ENCODE measurements at regions not wholly inside any gene's neighbourhood (a gene's known extent, or its start where the extent isn't known, plus 50 kb on each side); places are given as distances from the start of the nearest gene placed in this dataset.

- TF ChIP-seq LEF1 (IDR thresholded peaks at IDR 0.05; ENCODE audit: borderline replicate concordance): no peak
- no peak for TF ChIP-seq SUZ12 (IDR thresholded peaks at IDR 0.05)
- no peak for TF ChIP-seq ZNF384 (IDR thresholded peaks at IDR 0.05)
- TF ChIP-seq TARDBP (IDR thresholded peaks at IDR 0.05): no peak
- no peak for TF ChIP-seq HDGF (IDR thresholded peaks at IDR 0.05; ENCODE audit: borderline replicate concordance)
- TF ChIP-seq PKNOX1 (IDR thresholded peaks at IDR 0.05): no peak
- no peak for TF ChIP-seq CTBP1 (IDR thresholded peaks at IDR 0.05; ENCODE audit: borderline replicate concordance)
- no peak for TF ChIP-seq BHLHE40 (IDR thresholded peaks at IDR 0.05; ENCODE audit: borderline replicate concordance)
- TF ChIP-seq FOXA1 (IDR thresholded peaks at IDR 0.05): no peak
- no peak for TF ChIP-seq NFRKB (IDR thresholded peaks at IDR 0.05)
- TF ChIP-seq FOXM1 (IDR thresholded peaks at IDR 0.05; ENCODE audit: borderline replicate concordance): no peak
- CTCF ChIA-PET: no interaction called here
- DNase-seq (ENCODE audit: extremely low spot score): no peak
- POLR2A ChIA-PET: no interaction called here
Observed at GRCh38 chr12:71071536-71072097, 86.2 kb downstream of the TSPAN8 start.

DNA sequence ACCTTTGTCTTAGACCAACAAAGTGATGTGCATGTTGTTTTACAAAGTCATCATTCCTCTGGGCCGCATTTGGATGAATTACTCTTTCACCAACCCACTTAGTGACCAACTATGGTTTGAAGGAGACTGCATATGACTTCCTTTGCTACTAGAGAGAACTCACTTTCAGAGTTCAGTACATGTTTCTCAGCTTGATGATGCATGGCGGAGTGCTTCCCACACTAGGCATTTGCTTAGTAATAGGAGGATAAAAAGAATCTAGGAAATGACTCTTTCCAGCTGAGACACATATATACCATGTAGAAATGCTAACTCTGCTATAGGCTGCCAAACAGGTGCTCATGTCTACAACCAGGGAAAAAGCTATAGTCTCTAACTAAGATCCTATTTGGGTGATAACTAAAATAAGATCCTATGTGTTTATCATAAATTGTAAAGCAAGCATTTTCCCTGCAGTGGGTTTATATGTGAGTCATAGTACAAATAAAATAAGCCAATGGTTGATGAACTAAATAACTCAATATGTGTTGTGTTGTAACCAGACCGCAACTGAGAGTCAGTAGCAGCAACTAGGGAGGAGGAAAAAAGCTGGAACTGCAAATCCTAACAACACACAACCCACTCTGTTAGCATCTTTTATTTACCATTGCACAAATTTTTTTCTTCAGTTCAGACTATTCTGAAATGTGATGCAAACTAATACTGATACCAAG, 87.2 kb downstream of the TSPAN8 start:
- POLR2A ChIA-PET: no interaction called here

DNA sequence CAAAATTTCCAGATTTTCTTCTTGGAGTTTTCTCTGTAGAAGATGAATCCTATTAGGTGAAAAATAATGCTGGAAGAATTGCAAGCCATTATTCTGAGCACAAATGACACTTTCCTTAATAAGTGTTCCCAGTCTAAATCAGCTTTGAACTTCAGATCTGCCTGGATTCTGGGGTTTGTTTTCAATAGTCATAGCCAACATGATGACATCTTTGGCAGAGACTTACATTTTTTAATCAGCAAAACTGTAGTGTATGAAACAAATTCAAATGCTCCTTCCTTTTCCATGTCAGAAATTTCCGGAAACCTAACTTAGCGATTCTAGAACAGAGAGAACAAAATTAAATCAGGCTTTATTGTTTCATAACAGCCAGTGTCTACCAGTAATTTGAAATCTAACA, 88.5 kb downstream of the TSPAN8 start:
- ChIA-PET CTCF (no interaction called here), POLR2A (no interaction called here)
- no peak for TF ChIP-seq ARNT (IDR thresholded peaks at IDR 0.05)
- TF ChIP-seq FOXK2 (IDR thresholded peaks at IDR 0.05): no peak
- TF ChIP-seq SUZ12 (IDR thresholded peaks at IDR 0.05): no peak
- TF ChIP-seq HDGF (IDR thresholded peaks at IDR 0.05; ENCODE audit: borderline replicate concordance): no peak
- no peak for TF ChIP-seq SP1 (IDR thresholded peaks at IDR 0.05)
- TF ChIP-seq ZNF384 (IDR thresholded peaks at IDR 0.05): no peak
- no peak for TF ChIP-seq BHLHE40 (IDR thresholded peaks at IDR 0.05; ENCODE audit: borderline replicate concordance)
- no peak for DNase-seq (ENCODE audit: extremely low spot score)

More for the DNA sequence above, 87.2 kb downstream of the TSPAN8 start:
- CTCF ChIA-PET: no interaction called here
- TF ChIP-seq L3MBTL2 (conservative IDR thresholded peaks at IDR 0.05) (no peak), FOXM1 (IDR thresholded peaks at IDR 0.05; ENCODE audit: borderline replicate concordance) (no peak), SUZ12 (IDR thresholded peaks at IDR 0.05) (no peak), BHLHE40 (IDR thresholded peaks at IDR 0.05; ENCODE audit: borderline replicate concordance) (no peak), ARNT (IDR thresholded peaks at IDR 0.05) (no peak), TARDBP (IDR thresholded peaks at IDR 0.05) (no peak), FOXA1 (IDR thresholded peaks at IDR 0.05) (no peak), FOXK2 (IDR thresholded peaks at IDR 0.05) (no peak), ZNF384 (IDR thresholded peaks at IDR 0.05) (no peak), NFRKB (IDR thresholded peaks at IDR 0.05) (no peak), PKNOX1 (IDR thresholded peaks at IDR 0.05) (no peak), ELF4 (IDR thresholded peaks at IDR 0.05) (no peak), LEF1 (IDR thresholded peaks at IDR 0.05; ENCODE audit: borderline replicate concordance) (no peak), SP1 (IDR thresholded peaks at IDR 0.05) (no peak), HDGF (IDR thresholded peaks at IDR 0.05; ENCODE audit: borderline replicate concordance) (no peak), CTBP1 (IDR thresholded peaks at IDR 0.05; ENCODE audit: borderline replicate concordance) (no peak)
- no peak for DNase-seq (ENCODE audit: extremely low spot score)

DNA sequence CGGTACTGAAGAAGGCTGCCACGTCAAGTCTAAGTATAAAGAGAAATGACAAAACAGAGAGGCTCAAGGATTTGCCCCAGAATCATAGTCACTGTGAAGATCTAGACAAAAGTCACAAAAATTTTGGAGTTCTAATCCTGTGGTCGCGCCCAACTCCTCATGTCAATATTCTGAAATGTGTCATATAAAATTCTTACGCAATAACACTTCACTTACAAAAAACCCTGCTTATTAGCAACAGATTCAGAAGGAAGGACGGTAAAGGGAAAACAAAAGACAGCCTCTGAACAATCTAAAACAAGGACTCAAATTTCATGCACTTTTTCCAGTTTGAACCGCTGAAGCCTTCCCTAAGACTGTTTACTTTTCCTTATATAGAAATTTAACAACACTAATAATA, 94.7 kb downstream of the TSPAN8 start:
- TF ChIP-seq SUZ12 (IDR thresholded peaks at IDR 0.05) (no peak), HDGF (IDR thresholded peaks at IDR 0.05; ENCODE audit: borderline replicate concordance) (no peak), ELF4 (IDR thresholded peaks at IDR 0.05) (no peak), TARDBP (IDR thresholded peaks at IDR 0.05) (no peak), LEF1 (IDR thresholded peaks at IDR 0.05; ENCODE audit: borderline replicate concordance) (no peak), FOXK2 (IDR thresholded peaks at IDR 0.05) (no peak), FOXM1 (IDR thresholded peaks at IDR 0.05; ENCODE audit: borderline replicate concordance) (no peak), FOXA1 (IDR thresholded peaks at IDR 0.05) (no peak), SP1 (IDR thresholded peaks at IDR 0.05) (no peak), L3MBTL2 (conservative IDR thresholded peaks at IDR 0.05) (no peak), CTBP1 (IDR thresholded peaks at IDR 0.05; ENCODE audit: borderline replicate concordance) (no peak), PKNOX1 (IDR thresholded peaks at IDR 0.05) (no peak), NFRKB (IDR thresholded peaks at IDR 0.05) (no peak)

GRCh38 chr12:71061451-71061850, 96.3 kb downstream of the TSPAN8 start:
- TF ChIP-seq SP1 (IDR thresholded peaks at IDR 0.05): no peak
- TF ChIP-seq HDGF (IDR thresholded peaks at IDR 0.05; ENCODE audit: borderline replicate concordance): no peak
- TF ChIP-seq ARNT (IDR thresholded peaks at IDR 0.05): no peak
- TF ChIP-seq ELF4 (IDR thresholded peaks at IDR 0.05): no peak
- no peak for TF ChIP-seq PKNOX1 (IDR thresholded peaks at IDR 0.05)
- TF ChIP-seq FOXA1 (IDR thresholded peaks at IDR 0.05): no peak
- no peak for TF ChIP-seq SUZ12 (IDR thresholded peaks at IDR 0.05)
- no peak for TF ChIP-seq FOXM1 (IDR thresholded peaks at IDR 0.05; ENCODE audit: borderline replicate concordance)
- no peak for TF ChIP-seq LEF1 (IDR thresholded peaks at IDR 0.05; ENCODE audit: borderline replicate concordance)
- no peak for TF ChIP-seq NFRKB (IDR thresholded peaks at IDR 0.05)
- no peak for TF ChIP-seq L3MBTL2 (conservative IDR thresholded peaks at IDR 0.05)
- DNase-seq (ENCODE audit: extremely low spot score): no peak
- ChIA-PET POLR2A (no interaction called here), CTCF (interaction anchor here (0.7 kb wide), 1 partner anchor 384 kb away, joined by 3 read pairs; no protein-coding TSS in a partner anchor)

More for the DNA sequence above, 94.7 kb downstream of the TSPAN8 start:
- CTCF ChIA-PET: no interaction called here
- POLR2A ChIA-PET: no interaction called here
- no peak for DNase-seq (ENCODE audit: extremely low spot score)
